NCI-H748 treated with DMSO at 0.1 percent for 48 hours (cell line): ENCODE measurements at regions not wholly inside any gene's neighbourhood (a gene's known extent, or its start where the extent isn't known, plus 50 kb on each side); places are given as distances from the start of the nearest gene placed in this dataset.

Experiments
- DNase-seq: peaks from one replicate; lab custom pipeline; 2025; lab: John Stamatoyannopoulos, UW

DNA sequence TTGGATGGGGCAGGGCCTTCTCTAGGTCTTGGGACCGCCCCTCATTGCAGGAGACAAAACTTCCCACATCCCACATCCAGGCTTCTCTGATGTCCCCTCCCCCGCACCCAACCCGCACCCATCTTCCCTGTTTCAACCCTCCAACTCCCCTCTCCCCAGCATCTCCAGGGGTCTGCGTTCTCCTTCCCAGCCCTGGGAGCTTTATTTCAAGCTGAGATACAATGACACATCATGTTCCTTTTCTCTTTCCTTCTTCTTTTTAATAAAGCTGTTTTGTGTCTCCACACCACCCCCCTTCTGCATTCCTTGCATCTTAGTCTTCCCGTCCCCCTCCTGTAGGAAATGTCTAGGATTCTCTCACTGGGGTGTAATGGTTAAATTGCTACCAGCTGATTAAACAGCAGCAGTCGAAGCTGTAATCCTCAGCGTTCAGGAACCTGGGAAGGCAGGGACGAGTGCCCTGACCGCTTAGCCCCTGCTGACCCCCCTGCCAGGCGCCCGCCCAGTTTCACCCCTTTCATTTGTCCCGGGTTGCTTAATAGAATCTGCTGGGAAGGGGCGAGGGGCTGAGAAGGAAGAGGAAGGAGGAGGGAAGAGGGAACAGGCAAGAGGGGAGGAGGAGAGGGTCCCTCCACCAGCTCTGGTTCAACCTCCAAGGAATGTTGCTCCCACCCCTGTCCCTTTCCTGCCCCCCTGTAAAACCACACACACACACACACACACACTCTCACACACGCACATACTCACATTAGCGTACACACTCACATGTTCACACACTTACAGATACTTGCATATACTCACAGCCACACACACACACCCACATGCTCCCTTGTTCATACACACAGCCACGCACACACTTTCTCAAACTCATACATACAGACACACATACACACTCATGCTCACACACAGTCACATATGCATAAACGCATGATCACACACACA lies 104.5 kb upstream of the MED13L start:
- no peak for DNase-seq

- DNase-seq, result no peak
These were observed 105.4 kb upstream of the MED13L start for GRCh38 chr12:116382686-116383530.

- DNase-seq, result no peak
These were observed 106.7 kb upstream of the MED13L start for GRCh38 chr12:116384175-116384574.

- DNase-seq, result no peak
These were observed 107.4 kb upstream of the MED13L start for GRCh38 chr12:116384691-116385485.

- no peak for DNase-seq
These were observed 108.2 kb upstream of the MED13L start for GRCh38 chr12:116385486-116386217.

GRCh38 chr12:116389326-116389725 lies 111.8 kb upstream of the MED13L start:
- DNase-seq, result no peak

DNA sequence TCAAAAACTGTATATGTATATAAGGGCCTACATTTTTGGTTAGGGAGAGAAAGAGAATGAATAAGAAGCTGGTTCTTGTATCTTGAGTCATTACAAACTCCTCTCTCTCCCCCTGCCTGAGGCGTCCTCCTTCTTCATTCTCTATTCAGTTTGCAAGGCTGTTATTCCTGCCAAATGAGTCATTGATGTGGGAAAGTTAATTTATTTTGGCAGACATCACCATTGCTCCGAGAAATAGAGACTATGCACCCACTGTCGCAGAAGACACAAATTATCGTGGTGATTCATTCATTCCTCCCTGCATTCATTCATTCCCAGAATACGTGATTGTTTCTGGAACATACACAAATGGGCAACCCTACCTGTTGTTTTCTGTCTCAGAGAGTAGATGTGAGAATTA lies 112.5 kb upstream of the MED13L start:
- no peak for DNase-seq

GRCh38 chr12:116390401-116391335 lies 113.2 kb upstream of the MED13L start:
- no peak for DNase-seq

DNA sequence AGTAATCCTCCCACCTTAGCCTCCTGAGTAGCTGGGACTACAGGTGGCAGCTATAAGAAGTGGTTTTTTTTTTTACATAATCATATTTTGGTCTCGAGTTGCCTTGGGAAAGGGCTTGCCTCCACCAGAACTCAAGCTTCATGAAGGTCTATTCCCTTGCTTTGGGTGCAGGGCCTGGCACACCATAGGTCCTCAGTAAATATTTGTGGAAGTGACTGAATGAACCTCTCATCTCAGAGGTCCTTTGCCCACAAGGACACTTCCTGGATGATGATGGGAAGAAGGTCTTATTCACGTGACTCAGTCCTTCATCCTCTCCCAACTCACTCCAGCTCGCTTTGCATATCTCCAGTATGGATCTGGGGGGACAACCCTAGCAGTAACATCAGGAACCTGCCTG lies 114.0 kb upstream of the MED13L start:
- no peak for DNase-seq

DNA sequence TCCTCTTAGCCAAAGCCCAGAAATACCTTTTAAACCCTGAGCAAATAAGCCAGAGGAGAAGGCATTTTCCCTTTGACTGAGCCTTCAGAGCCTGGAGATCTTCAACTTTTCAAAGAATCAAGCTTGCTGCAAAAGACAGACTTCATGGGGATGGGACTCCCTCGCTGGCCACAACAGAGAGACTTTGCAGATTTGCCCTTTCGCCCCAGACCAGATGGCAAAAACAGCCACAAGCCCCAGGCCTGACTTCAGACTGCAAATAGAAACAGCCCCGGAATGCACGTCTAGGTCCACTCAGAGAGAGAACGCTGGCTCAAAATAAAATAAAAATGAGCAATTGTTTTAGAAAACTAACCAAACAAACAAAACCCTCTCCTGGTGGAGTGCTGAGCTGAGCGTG lies 114.6 kb upstream of the MED13L start:
- DNase-seq, result no peak

DNA sequence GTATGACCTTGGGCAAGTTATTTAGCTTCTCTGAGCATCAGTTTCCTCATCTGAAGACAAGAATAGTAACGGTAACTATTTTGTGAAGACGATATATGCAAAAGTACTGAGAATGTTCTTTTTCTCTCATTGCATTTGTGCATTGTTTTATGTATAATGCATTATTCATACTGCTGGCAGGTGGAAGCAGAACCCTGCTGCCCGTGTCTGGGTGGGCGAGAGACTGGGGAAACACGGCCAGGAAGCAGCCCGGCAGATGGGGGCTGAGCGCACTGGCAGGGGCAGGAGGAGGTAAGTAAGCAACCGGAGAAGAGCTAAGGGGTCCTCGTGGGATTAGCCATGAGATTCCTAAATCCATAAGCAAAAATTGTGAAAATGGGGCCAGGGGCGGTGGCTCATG lies 115.8 kb upstream of the MED13L start:
- no peak for DNase-seq

- DNase-seq, result no peak
These were observed 116.6 kb upstream of the MED13L start for GRCh38 chr12:116393859-116394650.

- no peak for DNase-seq
These were observed 117.9 kb upstream of the MED13L start for GRCh38 chr12:116395396-116395795.

- no peak for DNase-seq
These were observed 119.7 kb upstream of the MED13L start for GRCh38 chr12:116397148-116397547.

DNA sequence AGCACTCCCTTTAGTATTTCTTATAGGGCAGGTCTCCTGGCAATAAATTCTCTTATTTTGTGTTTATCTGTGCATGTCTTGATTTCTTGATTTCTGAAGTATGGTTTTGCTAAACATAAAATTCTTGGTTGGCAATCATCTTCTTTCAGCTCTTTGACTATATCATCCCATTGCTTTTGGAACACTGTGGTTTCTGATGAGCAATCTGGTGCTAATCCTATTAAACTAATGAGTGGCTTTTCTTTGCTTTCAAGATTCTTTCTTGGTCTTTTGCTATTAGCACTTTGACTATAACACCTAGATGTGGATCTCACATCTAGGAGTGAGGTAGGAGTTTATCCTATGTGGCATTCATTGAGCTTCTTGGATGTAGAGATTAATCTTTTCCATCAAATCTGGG lies 120.7 kb upstream of the MED13L start:
- no peak for DNase-seq

DNA sequence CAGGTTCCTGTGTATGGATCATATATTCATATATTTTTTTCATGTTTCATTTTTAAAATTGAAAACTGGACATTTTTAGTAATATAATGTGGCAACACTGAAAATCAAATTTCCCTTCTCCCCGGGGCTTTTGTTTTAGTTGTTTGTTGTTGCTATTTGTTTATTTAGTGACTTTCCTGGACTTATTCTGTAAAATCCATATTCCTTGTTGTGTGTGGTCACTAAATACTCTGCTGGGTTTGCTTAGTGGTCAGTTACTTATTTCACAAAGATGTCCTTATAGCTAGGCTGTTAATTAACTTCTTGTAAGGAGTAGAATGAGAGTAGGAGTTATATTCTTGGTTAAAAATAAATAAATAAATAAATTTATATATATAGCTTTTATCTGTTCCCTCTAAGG lies 121.6 kb upstream of the MED13L start:
- no peak for DNase-seq

GRCh38 chr12:116400636-116401372 lies 123.3 kb upstream of the MED13L start:
- no peak for DNase-seq

- DNase-seq, result no peak
These were observed 124.1 kb upstream of the MED13L start for GRCh38 chr12:116401565-116401964.
